ENCODE measurements at regions not wholly inside any gene's neighbourhood (a gene's known extent, or its start where the extent isn't known, plus 50 kb on each side); places are given as distances from the start of the nearest gene placed in this dataset.

DNA sequence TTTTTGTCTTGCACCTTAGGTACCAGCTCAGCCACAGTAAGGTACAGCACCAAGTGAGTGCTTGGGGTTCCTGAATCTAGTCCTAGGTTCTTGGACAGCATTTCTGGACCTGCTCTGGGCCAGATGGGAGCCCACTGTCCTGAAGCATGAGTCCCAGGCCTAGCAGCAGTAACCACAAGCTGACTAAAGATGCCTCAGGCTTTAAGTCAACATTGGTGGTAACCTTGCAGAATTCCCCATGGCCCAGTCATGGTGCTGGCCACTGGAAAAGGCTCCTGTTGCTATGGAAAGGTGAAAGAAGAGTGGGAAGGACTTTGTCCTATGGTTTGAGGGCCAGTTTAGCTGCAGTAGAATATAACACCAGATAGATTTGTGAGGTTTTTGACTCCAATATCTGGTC lies 86.9 kb upstream of the CLEC14A start:
- POLR2A ChIA-PET = no interaction called here
- H3K9me3 ChIP-seq (ENCODE audit: control insufficient read depth in 1 of 2, insufficient read depth in 1 of 2, low read length in 2 of 2) = no peaks in the 10 kb centered on the region
- peaks cover 4% of the 10 kb centered on the region for H3K9me3 Mint-ChIP-seq
- no peak overlapping the region for H3K27ac ChIP-seq (ENCODE audit: low read depth in 1 of 2, low read length in 2 of 2)
- H3K27me3 Mint-ChIP-seq = no peaks in the 10 kb centered on the region
- DNase-seq (no peak), ATAC-seq (ENCODE audit: poor library complexity) (no peak)
- TF ChIP-seq, protein P1, sequence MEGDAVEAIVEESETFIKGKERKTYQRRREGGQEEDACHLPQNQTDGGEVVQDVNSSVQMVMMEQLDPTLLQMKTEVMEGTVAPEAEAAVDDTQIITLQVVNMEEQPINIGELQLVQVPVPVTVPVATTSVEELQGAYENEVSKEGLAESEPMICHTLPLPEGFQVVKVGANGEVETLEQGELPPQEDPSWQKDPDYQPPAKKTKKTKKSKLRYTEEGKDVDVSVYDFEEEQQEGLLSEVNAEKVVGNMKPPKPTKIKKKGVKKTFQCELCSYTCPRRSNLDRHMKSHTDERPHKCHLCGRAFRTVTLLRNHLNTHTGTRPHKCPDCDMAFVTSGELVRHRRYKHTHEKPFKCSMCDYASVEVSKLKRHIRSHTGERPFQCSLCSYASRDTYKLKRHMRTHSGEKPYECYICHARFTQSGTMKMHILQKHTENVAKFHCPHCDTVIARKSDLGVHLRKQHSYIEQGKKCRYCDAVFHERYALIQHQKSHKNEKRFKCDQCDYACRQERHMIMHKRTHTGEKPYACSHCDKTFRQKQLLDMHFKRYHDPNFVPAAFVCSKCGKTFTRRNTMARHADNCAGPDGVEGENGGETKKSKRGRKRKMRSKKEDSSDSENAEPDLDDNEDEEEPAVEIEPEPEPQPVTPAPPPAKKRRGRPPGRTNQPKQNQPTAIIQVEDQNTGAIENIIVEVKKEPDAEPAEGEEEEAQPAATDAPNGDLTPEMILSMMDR (IDR thresholded peaks at IDR 0.05) = no peak
- H3K4me3 Mint-ChIP-seq = no peak overlapping the region
- H3K36me3 ChIP-seq (ENCODE audit: insufficient read depth, low read length) = no peaks in the 10 kb centered on the region
- no peaks in the 10 kb centered on the region for H3K36me3 Mint-ChIP-seq (ENCODE audit: low read depth)
- no peak overlapping the region for H3K4me3 ChIP-seq (ENCODE audit: low read length)
- intact Hi-C loops (cut with DNase I, micrococcal nuclease) = no loop called here
- no peak overlapping the region for H3K27ac Mint-ChIP-seq
- H3K27me3 ChIP-seq (ENCODE audit: control insufficient read depth in 1 of 2, insufficient read depth in 2 of 2, low read length in 2 of 2) = peaks cover 0 to 5% of the 10 kb centered on the region in 2 experiments
- no peaks in the 10 kb centered on the region for H3K4me1 ChIP-seq (ENCODE audit: insufficient read depth, low read length)
- no peaks in the 10 kb centered on the region for H3K4me1 Mint-ChIP-seq (ENCODE audit: low read depth)
- CTCF ChIA-PET = no interaction called here

DNA sequence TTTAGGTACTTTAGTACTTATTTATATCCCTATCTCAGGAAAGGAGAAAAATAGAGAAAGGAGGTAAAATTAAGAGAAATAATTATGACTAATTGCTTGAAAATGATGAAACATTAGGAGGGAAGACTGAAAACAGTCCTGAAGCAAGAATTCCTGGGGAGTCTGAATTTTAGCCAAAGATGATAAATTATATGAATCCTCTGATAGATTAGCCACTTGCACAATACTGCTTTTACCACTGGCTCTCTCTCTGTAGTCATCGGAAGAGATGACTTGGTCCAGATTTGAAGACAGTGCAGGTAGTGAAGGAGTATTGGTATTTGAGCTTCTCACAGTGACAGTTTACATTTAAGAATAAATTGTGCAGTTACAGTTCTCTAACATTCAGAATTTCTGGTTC lies 83.8 kb upstream of the CLEC14A start:
- intact Hi-C loops (cut with DNase I, micrococcal nuclease) = no loop called here
- Histone ChIP-seq H3K9me3 (ENCODE audit: control insufficient read depth in 1 of 2, insufficient read depth in 1 of 2, low read length in 2 of 2) (no peaks in the 10 kb centered on the region), H3K4me1 (ENCODE audit: insufficient read depth, low read length) (no peaks in the 10 kb centered on the region), H3K27ac (ENCODE audit: low read depth in 1 of 2, low read length in 2 of 2) (no peak overlapping the region), H3K36me3 (ENCODE audit: insufficient read depth, low read length) (no peaks in the 10 kb centered on the region), H3K27me3 (ENCODE audit: control insufficient read depth in 1 of 2, insufficient read depth in 2 of 2, low read length in 2 of 2) (peaks cover 0 to 5% of the 10 kb centered on the region in 2 experiments), H3K4me3 (ENCODE audit: low read length) (no peak overlapping the region)
- Mint-ChIP-seq H3K27ac (no peak overlapping the region), H3K4me3 (no peak overlapping the region), H3K9me3 (no peaks in the 10 kb centered on the region), H3K4me1 (ENCODE audit: low read depth) (no peaks in the 10 kb centered on the region), H3K27me3 (no peaks in the 10 kb centered on the region), H3K36me3 (ENCODE audit: low read depth) (no peaks in the 10 kb centered on the region)
- CTCF ChIA-PET = no interaction called here
- POLR2A ChIA-PET = no interaction called here
- ATAC-seq (ENCODE audit: poor library complexity) = no peak
- TF ChIP-seq, protein P1 (IDR thresholded peaks at IDR 0.05) = no peak
- DNase-seq = no peak

DNA sequence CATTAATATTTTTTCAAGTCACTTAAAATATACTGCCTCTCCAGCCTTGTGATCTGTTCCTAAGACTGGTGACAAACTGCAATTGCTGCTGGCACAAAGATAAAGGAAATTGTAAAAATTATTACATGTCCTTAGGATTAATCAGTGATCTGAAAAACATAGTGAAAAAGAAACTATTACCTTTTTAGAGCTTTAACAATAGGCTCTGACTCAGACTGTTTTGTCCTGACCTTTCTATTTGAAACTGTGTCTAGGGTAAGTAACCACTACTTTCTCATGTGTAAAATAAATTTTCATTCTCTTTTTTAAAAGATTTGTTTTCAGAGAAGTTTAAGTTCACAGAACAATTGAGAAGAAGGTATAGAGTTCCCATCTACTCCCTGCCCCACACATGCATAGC lies 80.4 kb upstream of the CLEC14A start:
- ChIA-PET CTCF (no interaction called here), POLR2A (no interaction called here)
- Mint-ChIP-seq H3K27ac (no peak overlapping the region), H3K36me3 (ENCODE audit: low read depth) (no peaks in the 10 kb centered on the region), H3K27me3 (no peaks in the 10 kb centered on the region), H3K4me1 (ENCODE audit: low read depth) (no peaks in the 10 kb centered on the region), H3K9me3 (no peaks in the 10 kb centered on the region), H3K4me3 (no peak overlapping the region)
- Histone ChIP-seq H3K4me3 (ENCODE audit: low read length) (no peak overlapping the region), H3K4me1 (ENCODE audit: insufficient read depth, low read length) (no peaks in the 10 kb centered on the region), H3K36me3 (ENCODE audit: insufficient read depth, low read length) (no peaks in the 10 kb centered on the region), H3K27ac (ENCODE audit: low read depth in 1 of 2, low read length in 2 of 2) (no peak overlapping the region), H3K27me3 (ENCODE audit: control insufficient read depth in 1 of 2, insufficient read depth in 2 of 2, low read length in 2 of 2) (no peaks in the 10 kb centered on the region), H3K9me3 (ENCODE audit: control insufficient read depth in 1 of 2, insufficient read depth in 1 of 2, low read length in 2 of 2) (no peaks in the 10 kb centered on the region)
- intact Hi-C loops (cut with DNase I, micrococcal nuclease) = no loop called here
- TF ChIP-seq, protein P1 (IDR thresholded peaks at IDR 0.05) = no peak
- ATAC-seq (ENCODE audit: poor library complexity) (no peak), DNase-seq (no peak)
